ENCODE measurements at regions not wholly inside any gene's neighbourhood (a gene's known extent, or its start where the extent isn't known, plus 50 kb on each side); places are given as distances from the start of the nearest gene placed in this dataset.

DNA sequence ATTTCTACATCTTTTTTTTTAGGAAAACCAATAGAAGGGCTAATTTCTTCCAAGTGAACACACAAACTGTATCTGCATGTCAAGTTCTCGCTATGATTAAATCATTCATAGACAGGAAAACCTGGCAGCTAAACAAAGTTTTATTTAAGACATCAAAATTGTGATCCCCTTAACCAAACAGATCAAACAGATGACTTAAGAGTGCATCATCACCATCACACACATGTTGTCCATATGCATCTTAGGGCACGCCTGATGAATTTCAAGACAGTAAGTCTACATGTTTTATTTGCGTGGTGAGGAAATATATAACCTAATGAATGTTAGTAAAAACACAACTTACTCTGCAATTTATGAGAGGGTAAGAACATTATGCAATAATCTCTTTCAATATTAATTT, 317.0 kb upstream of the ANXA10 start:
- TF ChIP-seq FOXM1 (IDR thresholded peaks at IDR 0.05; ENCODE audit: borderline replicate concordance) (no peak), BHLHE40 (IDR thresholded peaks at IDR 0.05; ENCODE audit: borderline replicate concordance) (no peak), FOXA1 (IDR thresholded peaks at IDR 0.05) (no peak), HDGF (IDR thresholded peaks at IDR 0.05; ENCODE audit: borderline replicate concordance) (no peak), ARNT (IDR thresholded peaks at IDR 0.05) (no peak), ELF4 (IDR thresholded peaks at IDR 0.05) (no peak), SP1 (IDR thresholded peaks at IDR 0.05) (no peak), FOXK2 (IDR thresholded peaks at IDR 0.05) (no peak), SUZ12 (IDR thresholded peaks at IDR 0.05) (no peak)
